BE2C (cell line): ENCODE measurements at regions not wholly inside any gene's neighbourhood (a gene's known extent, or its start where the extent isn't known, plus 50 kb on each side); places are given as distances from the start of the nearest gene placed in this dataset.

Source experiments
- DNase-seq: peaks from one replicate; pipeline ENCODE4 v3.0.0-alpha.2; 2020
- H3K27me3 ChIP-seq: fragments of 250-450 bp; sonication (Bioruptor Pico); 2 replicates; pipeline ENCODE4 v1.5.1; 2020; ENCODE audit warnings: mild to moderate bottlenecking
- H3K36me3 ChIP-seq: fragments of 250-450 bp; sonication (Bioruptor Pico); 2 replicates; pipeline ENCODE4 v1.5.1; 2020; ENCODE audit warnings: mild to moderate bottlenecking
- H3K4me1 ChIP-seq: fragments of 250-450 bp; sonication (Bioruptor Pico); 2 replicates; pipeline ENCODE4 v1.5.1; 2020
- H3K4me3 ChIP-seq: 2 replicates; pipeline ENCODE4 v1.5.1; 2011; ENCODE audit warnings: low read depth, low read length
- H3K9me3 ChIP-seq: fragments of 250-450 bp; sonication (Bioruptor Pico); 2 replicates; pipeline ENCODE4 v1.5.1; 2020
- CTCF ChIP-seq: IDR thresholded peaks from 2 replicates; pipeline ENCODE4 v1.5.1; 2012; ENCODE audit warnings: mild to moderate bottlenecking, low read depth, low read length

GRCh38 chr1:78437941-78438340 lies 52.8 kb upstream of the PTGFR start:
- no peaks in the 10 kb centered on the region for H3K4me1 ChIP-seq
- H3K36me3 ChIP-seq: no peaks in the 10 kb centered on the region
- H3K4me3 ChIP-seq: no peak overlapping the region
- no peak for TF ChIP-seq CTCF
- H3K9me3 ChIP-seq: no peaks in the 10 kb centered on the region
- DNase-seq: no peak
- no peaks in the 10 kb centered on the region for H3K27me3 ChIP-seq

- no peak for TF ChIP-seq CTCF
- H3K4me3 ChIP-seq: no peak overlapping the region
- H3K36me3 ChIP-seq: no peaks in the 10 kb centered on the region
- no peaks in the 10 kb centered on the region for H3K27me3 ChIP-seq
- H3K4me1 ChIP-seq: no peaks in the 10 kb centered on the region
- no peaks in the 10 kb centered on the region for H3K9me3 ChIP-seq
- DNase-seq: no peak
These were observed 50.4 kb upstream of the PTGFR start for GRCh38 chr1:78440381-78440793.
